NCI-H748 (cell line): ENCODE measurements at regions not wholly inside any gene's neighbourhood (a gene's known extent, or its start where the extent isn't known, plus 50 kb on each side); places are given as distances from the start of the nearest gene placed in this dataset.
A peak's percentile ranks its signal among the peaks of the same experiment; 100 is the strongest.

ENCODE experiments used
- DNase-seq: peaks from one replicate; lab custom pipeline; 2025; ENCODE audit not compliant: unreplicated experiment; lab: John Stamatoyannopoulos, UW

- no peak for DNase-seq
Measured at GRCh38 chr2:195319548-195320412, 337.2 kb upstream of the SLC39A10 start.

GRCh38 chr2:195319112-195319460, 337.9 kb upstream of the SLC39A10 start:
- DNase-seq, result no peak

- DNase-seq, result peak; percentile 74
Measured at GRCh38 chr2:195318440-195319111, 338.4 kb upstream of the SLC39A10 start.

GRCh38 chr2:195317550-195317949, 339.5 kb upstream of the SLC39A10 start:
- DNase-seq, result no peak

- no peak for DNase-seq
Measured at GRCh38 chr2:195316486-195316885, 340.5 kb upstream of the SLC39A10 start.

GRCh38 chr2:195313962-195314361, 343.1 kb upstream of the SLC39A10 start:
- no peak for DNase-seq

- no peak for DNase-seq
Measured at GRCh38 chr2:195312662-195313061, 344.4 kb upstream of the SLC39A10 start.

- DNase-seq, result no peak
Measured at GRCh38 chr2:195308163-195308562, 348.9 kb upstream of the SLC39A10 start.

- peak; percentile 64 for DNase-seq
Measured at GRCh38 chr2:195307751-195308150, 349.3 kb upstream of the SLC39A10 start.

GRCh38 chr2:195304310-195304709, 352.7 kb upstream of the SLC39A10 start:
- DNase-seq, result peak; percentile 34

GRCh38 chr2:195300631-195301030, 356.4 kb upstream of the SLC39A10 start:
- DNase-seq, result no peak

GRCh38 chr2:195299600-195299999, 357.4 kb upstream of the SLC39A10 start:
- DNase-seq, result peak; percentile 21

GRCh38 chr2:195296490-195296889, 360.5 kb upstream of the SLC39A10 start:
- no peak for DNase-seq

- no peak for DNase-seq
Measured at GRCh38 chr2:195289081-195289480, 367.9 kb upstream of the SLC39A10 start.

GRCh38 chr2:195279840-195280427, 377.1 kb upstream of the SLC39A10 start:
- peak; percentile 16 for DNase-seq

GRCh38 chr2:195270466-195271039, 386.5 kb upstream of the SLC39A10 start:
- no peak for DNase-seq

- no peak for DNase-seq
Measured at GRCh38 chr2:195269220-195269619, 387.8 kb upstream of the SLC39A10 start.

GRCh38 chr2:195257979-195258378, 399.0 kb upstream of the SLC39A10 start:
- DNase-seq, result no peak

GRCh38 chr2:195252018-195252417, 405.0 kb upstream of the SLC39A10 start:
- DNase-seq, result peak; percentile 38

GRCh38 chr2:195251214-195251613, 405.8 kb upstream of the SLC39A10 start:
- DNase-seq, result no peak

GRCh38 chr2:195238826-195239225, 418.2 kb upstream of the SLC39A10 start:
- DNase-seq, result peak; percentile 17

- DNase-seq, result no peak
Measured at GRCh38 chr2:195238379-195238778, 418.6 kb upstream of the SLC39A10 start.
